ENCODE measurements at regions not wholly inside any gene's neighbourhood (a gene's known extent, or its start where the extent isn't known, plus 50 kb on each side); places are given as distances from the start of the nearest gene placed in this dataset.
"Not testable (repeated sequence)": the region's sequence is repeated elsewhere in the genome, so short reads cannot be mapped to it uniquely, and the experiment has no call there.

DNA sequence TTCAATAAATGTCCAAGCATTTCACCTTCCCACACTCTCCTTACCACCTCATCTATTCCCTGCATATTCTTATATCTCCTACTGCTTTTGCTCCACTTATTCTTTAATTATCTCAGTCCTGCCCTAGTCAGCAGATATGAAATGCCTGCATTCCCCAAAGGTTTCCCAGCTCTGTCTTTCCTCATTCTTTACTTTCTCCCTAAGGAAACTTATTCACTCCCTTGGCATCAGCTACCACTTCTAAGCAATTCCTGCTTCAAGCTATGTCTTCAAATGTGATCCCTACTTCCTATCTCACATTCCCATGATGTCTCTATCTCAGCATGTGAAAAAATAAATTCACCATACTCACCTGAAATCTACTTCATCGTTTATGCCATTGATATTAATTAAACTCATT lies 111.8 kb downstream of the CAPZA3 start:
- DNase-seq: no peak

DNA sequence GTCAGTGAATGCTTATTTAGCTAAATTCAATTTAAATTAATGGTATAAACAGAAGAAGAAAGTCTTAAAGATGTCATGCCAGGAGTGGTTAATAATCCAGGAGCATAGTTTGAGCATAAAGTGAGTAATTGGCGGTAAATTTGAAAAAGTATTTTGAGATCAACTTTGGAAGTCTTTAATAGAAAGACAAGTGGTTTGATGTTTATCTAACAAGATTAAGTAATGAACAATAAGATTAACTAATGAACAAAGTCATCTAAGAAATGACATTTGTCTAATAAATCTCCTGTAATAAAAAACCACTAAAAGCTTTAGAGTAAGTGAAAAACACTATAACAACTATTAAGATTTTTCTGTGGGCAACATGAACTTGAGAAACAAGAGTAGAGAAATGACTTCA lies 112.8 kb downstream of the CAPZA3 start:
- DNase-seq: no peak

DNA sequence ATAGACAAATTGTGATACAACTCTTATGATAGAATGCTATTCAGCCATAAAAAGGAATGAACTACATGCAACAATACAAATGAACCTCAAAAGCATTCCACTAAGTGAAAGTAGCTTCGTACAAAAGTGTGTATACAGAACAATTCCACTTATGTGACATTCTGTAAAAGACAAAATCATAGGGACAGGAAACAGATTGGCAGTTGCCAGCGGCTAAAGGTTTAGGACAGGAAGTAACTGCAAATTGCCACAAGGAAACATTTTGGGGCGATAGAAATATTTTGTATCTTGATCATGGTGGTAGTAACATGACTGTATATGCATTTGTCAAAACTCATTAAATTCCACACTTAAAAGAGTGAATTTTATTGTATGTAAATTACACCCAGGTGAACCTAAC lies 113.4 kb downstream of the CAPZA3 start:
- no peak for DNase-seq

DNA sequence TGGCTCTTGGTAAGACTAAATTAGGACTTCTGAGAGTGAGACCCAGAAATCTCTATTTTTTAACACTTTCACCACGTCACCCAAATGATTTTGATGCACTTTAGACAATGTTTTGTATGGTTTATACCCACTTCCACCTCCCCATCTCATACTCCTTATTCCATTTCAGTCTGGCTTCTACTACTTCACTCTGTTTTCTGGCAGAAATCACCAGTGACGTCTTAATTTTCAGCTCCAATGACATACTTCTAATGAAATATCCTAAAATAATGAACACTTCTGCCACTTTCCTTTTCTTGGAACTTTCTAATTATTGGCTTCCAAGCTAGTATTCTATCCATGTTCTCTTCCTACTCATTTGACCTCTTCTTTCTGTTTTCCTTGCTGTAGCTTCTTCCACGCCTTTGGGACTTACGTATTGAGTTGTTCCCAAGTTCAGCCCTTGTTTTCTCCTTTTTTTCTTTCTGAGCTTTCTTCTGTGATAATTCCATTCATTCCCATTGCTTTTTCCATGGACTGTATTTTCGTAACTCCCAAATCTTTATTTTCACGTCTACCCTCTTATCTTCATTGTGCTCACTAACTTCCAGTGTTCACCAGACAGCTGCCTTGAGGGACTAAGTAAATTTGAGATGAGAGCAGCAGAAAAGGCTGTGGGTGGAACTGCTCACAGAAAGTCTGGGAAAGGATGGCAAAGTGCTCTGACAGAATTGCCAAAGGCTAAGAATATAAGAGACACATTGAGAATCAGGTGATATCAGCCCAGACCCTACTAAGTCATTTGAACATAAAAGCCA lies 115.8 kb downstream of the CAPZA3 start:
- no peak for DNase-seq

DNA sequence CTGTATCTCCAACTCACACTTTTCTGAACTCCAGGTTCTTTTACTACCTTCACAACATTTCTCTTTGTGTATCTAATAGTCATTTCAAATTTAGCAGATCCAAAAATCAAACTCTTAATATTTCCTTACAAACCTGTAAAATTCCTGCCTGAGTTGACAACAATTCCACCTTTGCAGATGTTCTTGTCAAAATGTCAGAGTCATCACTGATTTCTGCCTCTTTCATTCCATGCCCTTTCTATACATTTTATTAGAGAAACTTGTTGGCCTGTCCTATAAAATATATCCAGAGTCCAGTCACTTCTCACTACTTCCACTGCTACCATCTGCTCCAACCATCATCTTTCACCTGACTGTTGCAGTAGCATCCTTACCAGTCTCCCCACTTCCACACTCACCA lies 119.7 kb downstream of the CAPZA3 start:
- DNase-seq: no peak

DNA sequence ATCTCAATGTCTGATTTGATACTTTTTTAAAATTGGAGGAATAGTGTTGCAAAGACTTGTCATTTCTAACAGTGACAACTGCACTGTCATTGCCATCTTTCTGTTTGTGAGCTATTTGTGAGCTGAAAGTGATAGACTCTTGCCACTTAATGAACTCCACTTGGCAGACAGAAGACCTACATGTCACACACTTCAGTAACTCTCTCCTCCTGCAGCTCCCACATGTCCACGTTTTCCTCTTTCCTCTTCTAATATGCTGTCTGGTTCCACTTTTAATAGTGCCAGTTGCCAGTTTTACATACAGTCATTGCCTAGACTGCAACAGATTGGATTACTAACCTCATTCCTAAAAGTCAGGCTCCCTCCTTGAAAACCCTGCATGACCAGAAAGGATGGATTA lies 121.5 kb downstream of the CAPZA3 start:
- DNase-seq: no peak

DNA sequence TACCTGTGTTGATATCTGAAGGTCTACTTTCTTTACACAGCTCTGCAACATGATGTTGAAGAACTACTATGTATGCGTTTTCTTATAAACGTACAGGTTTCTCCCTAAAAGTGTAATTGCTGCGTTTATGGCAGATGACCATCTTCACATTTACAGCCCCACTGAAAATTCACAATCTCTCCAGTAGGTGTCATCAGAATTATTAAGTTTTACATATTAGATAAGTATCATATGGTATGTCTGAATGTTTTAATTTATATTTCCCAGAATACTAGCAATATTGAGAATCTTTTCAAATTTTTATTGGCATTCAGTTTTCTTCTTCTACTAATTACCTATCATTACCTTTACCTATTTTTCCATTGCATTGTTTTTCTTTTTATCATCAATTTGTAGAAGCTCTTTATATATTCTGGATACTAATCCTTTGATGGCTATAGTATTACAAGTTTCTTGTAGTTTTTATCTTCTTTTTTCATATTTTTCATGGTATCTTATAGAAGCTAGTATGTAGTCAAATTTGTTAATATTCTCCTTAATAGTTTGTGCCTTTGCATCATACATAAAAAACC lies 123.5 kb downstream of the CAPZA3 start:
- no peak for DNase-seq

DNA sequence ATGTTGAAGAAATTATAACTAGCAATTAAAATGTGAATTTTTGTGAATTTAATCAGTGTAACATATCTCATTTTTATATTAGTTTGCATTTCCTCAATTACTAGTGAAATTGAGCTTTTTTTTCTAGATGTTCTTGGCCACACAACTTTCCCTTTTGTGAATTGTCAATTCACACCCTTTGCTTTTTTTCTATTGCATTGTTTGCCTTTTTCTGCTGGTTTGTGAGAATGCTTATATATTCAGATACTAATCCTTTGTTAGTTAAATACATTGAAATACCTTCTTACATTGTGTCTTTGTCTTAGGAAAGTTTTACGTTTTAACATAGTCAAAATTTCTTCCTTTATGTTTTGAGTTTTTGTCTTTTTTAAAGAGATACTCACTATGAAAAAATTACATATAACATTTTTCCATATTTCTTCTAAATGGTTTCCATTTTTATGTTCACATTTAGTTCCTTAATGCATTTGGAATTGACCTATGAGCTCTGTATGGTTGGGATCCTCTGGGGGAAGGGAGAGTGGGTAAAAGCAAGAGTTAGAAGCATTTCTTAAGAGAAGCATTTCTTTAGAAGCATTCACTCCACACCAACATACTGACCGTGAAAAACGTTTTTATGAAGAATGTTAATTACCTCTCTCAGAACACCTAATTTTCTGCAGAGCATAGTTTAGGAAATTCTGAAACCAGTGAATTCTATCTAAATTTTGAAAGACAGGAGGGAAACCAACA lies 126.0 kb downstream of the CAPZA3 start:
- no peak for DNase-seq

DNA sequence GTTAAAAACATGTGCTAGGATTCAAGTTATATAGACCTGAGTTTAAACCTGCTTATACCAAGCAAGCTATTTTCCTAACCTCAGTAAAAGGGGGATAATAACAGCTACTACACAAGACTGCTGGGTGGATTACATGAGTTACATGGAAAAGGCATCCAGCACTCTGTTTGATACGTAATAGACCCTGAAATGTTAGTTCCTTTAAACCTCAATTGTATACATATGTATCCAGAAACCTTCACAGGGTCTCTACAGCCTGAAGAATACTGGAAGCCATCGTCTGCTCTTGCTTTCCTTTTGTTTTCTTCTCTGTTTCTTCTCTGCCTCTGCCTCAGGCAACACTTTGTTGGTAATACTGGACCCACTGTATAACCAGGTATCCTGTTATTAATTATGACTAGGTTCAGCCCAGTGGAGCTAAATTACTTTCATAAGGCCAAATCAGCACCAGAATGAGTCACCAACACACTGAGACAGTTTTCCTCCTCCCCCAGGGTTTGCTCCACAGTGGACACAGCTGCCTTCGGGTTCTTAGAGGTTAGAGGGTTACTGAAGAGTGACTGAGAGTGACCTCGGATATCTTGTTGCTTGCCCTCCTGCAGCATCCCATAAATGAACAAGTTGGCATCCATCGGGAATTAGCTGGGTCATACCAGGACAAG lies 127.1 kb downstream of the CAPZA3 start:
- DNase-seq: no peak

DNA sequence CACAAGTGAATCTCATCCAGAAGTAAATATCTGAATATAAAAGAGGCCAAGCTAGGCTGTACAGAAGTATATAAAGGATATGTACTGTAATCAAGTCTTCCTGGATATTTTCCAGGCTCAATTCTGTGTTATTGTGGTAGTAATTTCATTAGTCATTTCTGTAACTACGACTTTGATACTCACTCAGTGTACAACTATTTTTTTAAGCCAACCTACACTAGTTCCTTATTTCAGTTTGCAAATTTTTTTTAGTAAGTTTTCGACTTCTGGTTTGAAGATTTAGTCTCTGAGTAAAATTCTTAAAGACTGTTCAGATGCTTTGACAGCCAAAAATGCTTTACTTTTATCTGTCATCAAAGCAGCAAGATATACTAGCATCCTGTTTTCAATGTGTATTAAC lies 130.8 kb downstream of the CAPZA3 start:
- no peak for DNase-seq

DNA sequence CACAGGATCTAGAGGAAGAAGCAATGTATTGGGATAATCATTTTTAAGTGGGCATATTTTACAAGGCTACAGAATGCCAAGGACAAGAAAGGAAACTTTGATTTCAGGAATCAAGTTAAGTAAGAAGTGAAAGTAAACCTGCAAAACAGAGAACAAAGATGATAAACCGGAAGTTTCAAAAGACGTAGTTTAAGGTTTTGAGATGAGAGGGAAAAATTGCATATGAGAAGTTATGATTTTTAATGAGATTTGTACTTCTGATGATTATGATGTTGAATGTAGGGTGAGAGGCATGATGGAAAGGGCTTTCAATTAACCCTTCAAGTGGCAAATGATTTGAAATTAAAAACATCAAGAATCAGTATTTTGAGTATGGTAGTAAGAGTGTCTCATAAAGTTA lies 134.9 kb downstream of the CAPZA3 start:
- DNase-seq: no peak

DNA sequence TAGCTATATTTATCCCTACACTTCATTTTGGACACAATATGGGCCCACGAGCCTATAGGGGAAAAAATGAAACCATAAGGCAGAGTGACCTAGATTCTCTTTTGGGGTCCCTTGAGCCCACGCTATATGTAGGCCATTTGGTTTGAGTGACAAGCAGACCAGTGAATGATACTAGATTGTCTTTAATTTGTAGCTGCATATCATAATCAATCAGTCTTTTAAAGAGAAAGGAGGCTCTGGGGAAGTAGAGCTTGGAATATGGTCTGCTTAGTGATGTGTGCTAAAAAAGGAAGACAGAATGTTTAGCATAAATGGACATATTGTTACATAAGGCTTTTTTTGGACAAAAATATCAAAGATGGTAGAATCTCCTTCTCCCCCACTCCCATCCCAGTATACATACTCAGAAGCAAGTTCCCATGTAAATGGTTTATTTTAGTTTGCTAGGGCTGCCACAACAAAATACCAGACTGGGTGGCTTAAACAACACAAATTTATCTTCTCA lies 140.8 kb downstream of the CAPZA3 start:
- no peak for DNase-seq

DNA sequence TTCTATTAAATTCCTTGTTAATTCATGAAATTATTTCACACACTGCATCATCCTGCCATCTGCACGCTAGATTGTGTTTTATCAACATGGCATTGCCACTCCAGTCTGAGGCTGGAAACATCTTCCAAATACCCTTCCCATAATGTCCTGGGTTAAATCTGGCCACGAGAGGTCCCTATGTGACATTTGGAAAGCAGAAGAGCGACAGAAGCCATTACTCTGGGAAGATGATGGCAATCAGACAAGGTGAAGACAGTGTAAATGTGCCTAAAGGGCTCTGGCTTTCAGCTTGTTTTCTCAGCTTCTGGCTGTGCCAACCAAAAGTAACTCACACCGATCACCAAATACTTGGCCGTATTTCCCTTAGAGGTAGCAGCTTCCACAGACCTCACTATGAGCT lies 144.8 kb downstream of the CAPZA3 start:
- no peak for DNase-seq

DNA sequence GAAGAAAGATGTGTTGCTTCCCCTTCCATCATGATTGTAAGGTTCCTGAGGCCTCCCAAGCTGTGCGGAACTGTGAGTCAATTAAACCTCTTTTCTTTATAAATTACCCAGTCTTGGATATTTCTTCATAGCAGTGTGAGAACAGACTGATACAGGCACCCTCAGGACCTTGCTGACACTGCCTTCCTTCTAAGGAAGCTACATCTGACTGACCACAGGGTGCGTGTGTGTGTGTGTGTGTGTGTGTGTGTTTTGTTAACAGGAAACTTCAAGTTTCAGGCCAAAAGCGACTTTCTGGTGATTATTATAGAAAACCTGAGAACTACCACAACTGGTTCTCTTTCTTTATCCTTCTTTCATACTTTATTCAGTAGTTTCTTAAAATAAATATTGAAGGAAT lies 149.0 kb downstream of the CAPZA3 start:
- DNase-seq: no peak

DNA sequence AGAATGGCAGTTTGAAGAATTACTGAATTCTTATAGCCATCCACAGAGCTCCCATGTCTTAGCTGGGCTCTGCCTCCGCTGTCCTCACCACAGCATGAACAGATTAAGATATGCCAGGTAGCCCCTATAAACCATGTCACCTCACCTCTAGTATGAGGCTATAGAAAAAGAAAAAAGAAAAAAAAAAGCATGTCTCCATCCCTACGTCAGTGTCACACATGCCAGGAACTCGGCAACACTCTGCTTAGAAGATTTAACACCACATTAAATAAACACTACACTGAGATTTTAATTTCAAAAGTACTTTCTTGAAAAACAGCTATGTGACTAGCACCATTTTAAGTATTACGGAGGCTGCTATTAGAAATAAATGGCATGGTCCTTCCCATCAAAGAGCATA lies 149.4 kb downstream of the CAPZA3 start:
- DNase-seq: no peak

DNA sequence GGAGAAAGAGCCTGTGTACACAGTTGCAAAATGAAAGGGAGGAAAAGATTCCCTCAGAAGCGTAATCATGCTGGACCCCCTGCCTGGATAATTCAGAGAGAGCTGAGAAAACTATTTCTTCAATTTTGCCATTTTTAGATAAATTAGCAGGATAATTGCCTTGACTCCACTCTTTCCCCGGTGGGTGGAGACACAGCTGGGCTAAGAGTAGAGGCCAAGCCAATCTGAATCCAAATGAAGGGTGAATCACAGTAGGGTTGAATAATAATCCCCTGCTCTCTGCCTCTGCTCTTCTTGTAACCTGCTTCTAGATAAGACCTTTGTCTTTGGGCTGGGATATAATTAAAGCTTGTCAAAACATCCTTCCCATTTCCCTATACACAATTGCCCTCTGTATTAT lies 150.1 kb downstream of the CAPZA3 start:
- no peak for DNase-seq

DNA sequence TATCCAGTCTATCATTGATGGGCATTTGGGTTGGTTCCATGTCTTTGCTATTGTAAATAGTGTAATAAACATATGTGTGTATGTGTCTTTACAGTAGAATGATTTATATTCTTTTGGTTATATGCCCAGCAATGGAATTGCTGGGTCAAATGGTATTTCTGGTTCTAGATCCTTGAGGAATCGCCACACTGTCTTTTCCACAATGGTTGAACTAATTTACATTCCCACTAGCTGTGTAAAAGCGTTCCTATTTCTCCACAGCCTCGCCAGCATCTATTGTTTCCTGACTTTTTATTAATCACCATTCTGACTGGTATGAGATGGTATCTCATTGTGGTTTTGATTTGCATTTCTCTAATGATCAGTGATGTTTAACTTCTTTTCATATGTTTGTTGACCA lies 152.7 kb downstream of the CAPZA3 start:
- not testable (repeated sequence) for DNase-seq

DNA sequence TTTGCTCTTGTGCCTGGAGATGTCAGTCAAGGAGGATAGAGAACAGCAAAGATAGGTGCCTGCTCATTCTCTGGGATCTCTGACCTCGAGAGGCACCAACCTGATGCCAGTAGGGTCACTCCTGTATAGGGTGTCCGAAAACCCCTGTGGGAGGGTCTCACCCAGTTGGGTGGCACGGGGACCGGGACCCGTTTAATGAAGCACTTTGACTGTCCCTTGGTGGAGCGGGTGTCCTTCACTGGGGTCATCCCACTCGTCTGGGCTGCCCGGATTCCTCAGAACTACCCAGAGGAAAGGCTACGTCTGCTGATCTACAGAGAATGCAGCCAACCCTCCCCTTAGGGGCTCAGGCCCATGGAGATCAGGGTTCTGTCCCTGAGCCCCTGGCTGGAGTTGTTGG lies 157.6 kb downstream of the CAPZA3 start:
- no peak for DNase-seq

DNA sequence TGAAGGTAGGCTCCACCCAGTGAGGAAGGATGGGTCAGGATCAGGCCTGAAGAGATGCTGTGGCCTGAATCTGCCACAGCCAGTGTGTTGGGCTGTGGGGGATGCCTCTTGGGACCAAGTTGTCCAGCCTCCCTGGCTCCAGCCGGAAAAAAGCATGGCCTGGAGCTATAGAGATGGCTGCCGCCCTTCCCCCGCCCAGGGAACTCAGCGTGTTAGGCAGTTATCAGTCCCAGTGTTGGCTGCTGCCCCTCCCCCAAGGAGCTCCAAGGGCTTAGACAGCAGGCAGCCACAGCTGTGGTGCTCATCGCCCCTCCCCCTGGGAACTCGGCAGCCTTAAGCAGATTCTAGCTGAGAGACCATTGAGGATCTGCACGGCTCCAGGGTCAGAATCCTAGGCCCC lies 158.0 kb downstream of the CAPZA3 start:
- no peak for DNase-seq

DNA sequence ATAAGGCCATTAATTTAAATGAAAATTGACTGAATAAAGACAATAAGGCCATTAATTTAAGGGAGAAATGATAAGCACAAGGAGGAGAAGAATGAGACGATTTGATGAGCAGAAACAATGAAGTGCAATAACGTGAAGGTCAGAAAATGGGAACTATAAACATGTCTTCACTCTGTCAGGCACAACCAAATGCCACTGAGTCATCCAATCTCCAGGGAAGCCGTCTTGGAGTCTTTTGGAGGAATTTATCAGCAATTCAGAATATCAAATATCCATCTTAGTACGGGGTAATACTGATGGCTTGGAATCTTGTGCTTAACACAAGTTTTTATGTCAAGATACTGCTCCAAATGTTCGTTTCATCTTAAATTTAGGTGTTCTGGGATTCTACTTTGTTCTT lies 159.9 kb downstream of the CAPZA3 start:
- no peak for DNase-seq

DNA sequence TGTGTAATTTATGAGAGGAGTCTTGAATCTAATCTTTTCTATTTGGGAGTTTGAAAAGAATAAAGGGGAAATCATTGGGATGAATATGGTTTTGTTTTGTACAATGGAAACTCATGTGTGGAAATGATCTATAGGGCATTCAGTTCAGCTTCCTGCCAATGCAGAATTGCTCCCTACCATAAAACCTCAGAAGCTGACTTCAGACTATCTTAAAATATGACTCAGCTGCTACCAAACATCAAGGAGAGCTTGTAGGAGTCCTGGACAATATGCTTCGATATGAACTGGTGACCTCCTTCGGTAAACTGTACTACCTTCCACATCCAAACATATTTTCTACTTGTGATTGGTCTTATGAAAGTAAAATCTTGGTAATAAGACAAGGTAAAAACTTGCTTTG lies 160.6 kb downstream of the CAPZA3 start:
- no peak for DNase-seq

DNA sequence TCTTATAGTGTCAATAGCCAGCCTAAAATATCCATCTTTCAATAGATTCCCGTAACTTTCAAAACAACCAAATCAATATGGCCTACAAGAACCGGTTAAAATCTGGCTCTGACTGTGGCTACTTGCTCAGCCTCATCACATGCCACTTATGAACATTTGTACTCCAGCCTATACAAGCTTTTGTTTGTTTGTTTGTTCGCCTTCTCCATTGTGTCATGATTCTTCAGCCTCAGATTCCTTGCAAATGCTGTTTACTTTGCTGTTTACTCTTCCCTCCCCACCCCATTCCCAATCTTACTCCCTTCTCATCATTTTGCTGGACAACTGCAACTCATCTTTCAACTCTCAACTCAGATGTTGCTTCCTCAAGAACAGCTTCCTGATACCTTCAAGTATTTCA lies 161.2 kb downstream of the CAPZA3 start:
- DNase-seq: no peak

DNA sequence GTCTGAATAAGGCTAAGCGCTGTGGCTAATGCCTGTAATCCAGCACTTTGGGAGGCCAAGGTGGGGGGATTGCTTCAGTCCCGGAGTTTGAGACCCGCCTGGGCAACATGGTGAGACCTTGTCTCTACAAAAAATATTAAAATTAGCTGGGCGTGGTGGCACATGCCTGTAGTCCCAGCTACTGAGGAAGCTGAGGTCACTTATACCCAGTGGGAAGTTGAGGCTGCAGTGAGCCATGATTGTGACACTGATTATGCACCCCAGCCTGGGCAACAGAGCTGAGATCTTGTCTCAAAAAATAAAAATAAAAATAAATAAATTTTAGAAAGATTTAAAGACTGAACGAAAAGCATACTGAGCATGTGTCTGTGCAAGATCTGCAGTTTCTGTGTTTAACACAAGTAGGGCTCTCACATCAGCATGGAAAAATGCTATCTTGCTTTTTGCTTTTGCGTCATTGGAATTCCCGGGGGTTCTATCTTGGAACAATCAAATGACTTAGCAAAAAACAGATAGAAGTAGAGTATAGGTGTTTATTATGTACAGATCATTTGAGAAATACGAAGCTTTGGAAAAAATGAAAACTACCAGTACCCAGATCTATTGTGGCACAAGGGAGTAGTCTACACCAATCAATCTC lies 161.9 kb downstream of the CAPZA3 start:
- DNase-seq: no peak

Measured in SHP77 (cell line).